NCI-H2171 treated with DMSO at 0.1 percent for 48 hours (cell line): ENCODE measurements at regions not wholly inside any gene's neighbourhood (a gene's known extent, or its start where the extent isn't known, plus 50 kb on each side); places are given as distances from the start of the nearest gene placed in this dataset.

Experiments
- DNase-seq: peaks from one replicate; lab custom pipeline; 2025; lab: John Stamatoyannopoulos, UW

- DNase-seq, result peak; percentile 66
Observed at GRCh38 chr3:66808891-66809594, 189.1 kb upstream of the KBTBD8 start.

GRCh38 chr3:66809595-66809958 lies 188.5 kb upstream of the KBTBD8 start:
- DNase-seq, result peak; percentile 6

GRCh38 chr3:66812136-66812535 lies 186.0 kb upstream of the KBTBD8 start:
- peak; percentile 4 for DNase-seq

- no peak for DNase-seq
Observed at GRCh38 chr3:66812741-66813140, 185.4 kb upstream of the KBTBD8 start.

GRCh38 chr3:66816090-66816761 lies 181.9 kb upstream of the KBTBD8 start:
- peak; percentile 73 for DNase-seq

- DNase-seq, result no peak
Observed at GRCh38 chr3:66817951-66818557, 180.1 kb upstream of the KBTBD8 start.

GRCh38 chr3:66819993-66820501 lies 178.1 kb upstream of the KBTBD8 start:
- no peak for DNase-seq

GRCh38 chr3:66822186-66823008 lies 175.7 kb upstream of the KBTBD8 start:
- peak; percentile 26 for DNase-seq

- DNase-seq, result no peak
Observed at GRCh38 chr3:66823009-66823397, 175.1 kb upstream of the KBTBD8 start.

GRCh38 chr3:66823532-66823931 lies 174.6 kb upstream of the KBTBD8 start:
- no peak for DNase-seq

- DNase-seq, result no peak
Observed at GRCh38 chr3:66825375-66825774, 172.7 kb upstream of the KBTBD8 start.

GRCh38 chr3:66827726-66828125 lies 170.4 kb upstream of the KBTBD8 start:
- no peak for DNase-seq

GRCh38 chr3:66828303-66828702 lies 169.8 kb upstream of the KBTBD8 start:
- DNase-seq, result no peak

GRCh38 chr3:66830301-66830700 lies 167.8 kb upstream of the KBTBD8 start:
- no peak for DNase-seq

GRCh38 chr3:66831931-66832330 lies 166.2 kb upstream of the KBTBD8 start:
- DNase-seq, result no peak

GRCh38 chr3:66836363-66837152 lies 161.5 kb upstream of the KBTBD8 start:
- DNase-seq, result peak; percentile 3

GRCh38 chr3:66838704-66839103 lies 159.4 kb upstream of the KBTBD8 start:
- DNase-seq, result no peak

GRCh38 chr3:66839508-66839907 lies 158.6 kb upstream of the KBTBD8 start:
- peak; percentile 75 for DNase-seq

GRCh38 chr3:66842761-66843464 lies 155.2 kb upstream of the KBTBD8 start:
- DNase-seq, result peak; percentile 11

- DNase-seq, result no peak
Observed at GRCh38 chr3:66851894-66852613, 146.1 kb upstream of the KBTBD8 start.
